ENCODE measurements at regions not wholly inside any gene's neighbourhood (a gene's known extent, or its start where the extent isn't known, plus 50 kb on each side); places are given as distances from the start of the nearest gene placed in this dataset.
"Not testable (repeated sequence)": the region's sequence is repeated elsewhere in the genome, so short reads cannot be mapped to it uniquely, and the experiment has no call there.

- no peak for TF ChIP-seq CTCF (IDR thresholded peaks at IDR 0.05)
- no peaks in the 10 kb centered on the region for H3K4me1 Mint-ChIP-seq
- no peak for ATAC-seq (ENCODE audit: low read depth)
These were observed 247.2 kb upstream of the CTBP2 start for GRCh38 chr10:125407557-125407956.

DNA sequence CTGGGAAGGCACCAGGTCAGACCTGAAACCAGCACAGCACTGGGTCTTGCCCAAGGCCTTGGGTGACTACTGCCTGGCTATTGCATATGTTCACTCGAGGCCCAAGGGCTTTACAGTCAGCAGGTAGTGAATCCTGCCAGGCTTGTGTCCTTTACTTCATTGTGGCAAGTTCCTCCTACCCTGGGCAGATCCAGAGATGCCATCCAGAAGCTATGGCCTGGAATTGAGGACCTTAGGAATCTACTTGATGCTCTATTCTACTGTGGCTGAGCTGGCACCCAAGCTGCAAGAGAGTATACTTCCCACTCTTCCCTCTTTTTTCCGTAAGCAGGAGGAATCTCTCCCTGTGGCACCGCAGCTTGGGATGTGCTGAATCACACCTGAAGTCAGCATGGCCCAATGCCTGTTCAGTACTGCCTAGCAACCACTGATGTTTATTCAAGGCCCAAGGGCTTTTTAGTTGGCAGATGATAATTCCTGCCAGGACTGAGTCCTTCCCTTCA is 246.7 kb upstream of the CTBP2 start:
- DNase-seq = no peak
- H3K27ac Mint-ChIP-seq = no peak overlapping the region
- ChIA-PET CTCF (no interaction called here), POLR2A (no interaction called here)
- H3K27me3 Mint-ChIP-seq = no peaks in the 10 kb centered on the region
- H3K4me1 Mint-ChIP-seq = no peaks in the 10 kb centered on the region
- intact Hi-C loops (cut with micrococcal nuclease) = no loop called here
- TF ChIP-seq CTCF (IDR thresholded peaks at IDR 0.05) = no peak
- no peak for ATAC-seq (ENCODE audit: low read depth)
- no peak overlapping the region for H3K4me3 Mint-ChIP-seq
- no peaks in the 10 kb centered on the region for H3K36me3 Mint-ChIP-seq (ENCODE audit: low read depth)
- peaks cover 11% of the 10 kb centered on the region for H3K9me3 Mint-ChIP-seq

More at GRCh38 chr10:125407557-125407956, 247.2 kb upstream of the CTBP2 start:
- Mint-ChIP-seq H3K4me3 (no peak overlapping the region), H3K36me3 (ENCODE audit: low read depth) (no peaks in the 10 kb centered on the region), H3K9me3 (peaks cover 11% of the 10 kb centered on the region), H3K27me3 (no peaks in the 10 kb centered on the region), H3K27ac (no peak overlapping the region)
- CTCF ChIA-PET = no interaction called here
- DNase-seq = no peak
- POLR2A ChIA-PET = no interaction called here
- intact Hi-C loops (cut with micrococcal nuclease) = no loop called here

DNA sequence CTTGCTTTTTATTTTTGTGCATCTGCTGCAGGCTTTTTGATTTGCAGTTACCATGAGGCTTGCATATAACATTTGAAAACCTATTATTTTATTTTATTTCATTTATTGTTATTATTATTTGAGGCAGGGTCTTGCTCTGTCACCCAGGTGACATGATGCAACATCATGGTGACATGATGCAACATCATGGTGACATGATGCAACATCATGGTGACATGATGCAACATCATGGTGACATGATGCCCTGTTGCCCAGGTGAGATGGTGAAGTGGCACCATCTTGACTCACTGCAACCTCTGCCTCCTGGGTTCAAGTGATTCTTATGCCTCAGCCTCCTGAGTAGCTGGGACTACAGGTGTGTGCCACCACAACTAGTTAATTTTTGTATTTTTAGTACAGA is 244.5 kb upstream of the CTBP2 start:
- POLR2A ChIA-PET; DNase-seq; H3K27me3 Mint-ChIP-seq; H3K36me3 Mint-ChIP-seq (ENCODE audit: low read depth); H3K4me3 Mint-ChIP-seq; intact Hi-C loops (cut with micrococcal nuclease); H3K4me1 Mint-ChIP-seq; ATAC-seq (ENCODE audit: low read depth); H3K27ac Mint-ChIP-seq; CTCF ChIA-PET: not testable (repeated sequence)
- peaks cover 11% of the 10 kb centered on the region for H3K9me3 Mint-ChIP-seq

DNA sequence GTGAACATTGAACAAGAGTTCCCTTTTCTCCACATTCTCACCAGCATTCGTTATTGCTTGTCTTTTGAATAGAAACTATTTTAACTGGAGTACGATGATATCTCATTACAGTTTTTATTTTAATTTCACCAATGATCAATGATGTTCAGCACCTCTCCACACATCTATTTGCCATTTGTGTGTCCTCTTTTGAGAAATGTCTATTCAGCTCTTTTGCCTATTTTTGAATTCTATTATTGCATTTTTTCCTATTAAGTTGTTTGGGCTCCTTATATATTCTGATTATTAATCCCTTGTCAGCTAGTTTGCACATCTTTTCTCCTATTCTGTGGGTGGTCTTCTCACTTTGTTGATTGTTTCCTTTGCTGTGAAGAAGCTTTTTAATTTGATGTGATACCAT is 241.1 kb upstream of the CTBP2 start:
- no peaks in the 10 kb centered on the region for H3K36me3 Mint-ChIP-seq (ENCODE audit: low read depth)
- ChIA-PET CTCF (no interaction called here), POLR2A (no interaction called here)
- DNase-seq (no peak), ATAC-seq (ENCODE audit: low read depth) (no peak)
- H3K4me1 Mint-ChIP-seq = no peaks in the 10 kb centered on the region
- H3K9me3 Mint-ChIP-seq = peaks cover 10% of the 10 kb centered on the region
- intact Hi-C loops (cut with micrococcal nuclease) = no loop called here
- H3K27me3 Mint-ChIP-seq = peaks cover 6% of the 10 kb centered on the region
- no peak for TF ChIP-seq CTCF (IDR thresholded peaks at IDR 0.05)
- H3K27ac Mint-ChIP-seq = no peak overlapping the region
- H3K4me3 Mint-ChIP-seq = no peak overlapping the region

- ChIA-PET POLR2A (no interaction called here), CTCF (no interaction called here)
- H3K27ac Mint-ChIP-seq = no peak overlapping the region
- intact Hi-C loops (cut with micrococcal nuclease) = no loop called here
- H3K4me1 Mint-ChIP-seq = no peaks in the 10 kb centered on the region
- no peaks in the 10 kb centered on the region for H3K36me3 Mint-ChIP-seq (ENCODE audit: low read depth)
- peaks cover 7% of the 10 kb centered on the region for H3K9me3 Mint-ChIP-seq
- H3K27me3 Mint-ChIP-seq = peaks cover 6% of the 10 kb centered on the region
- DNase-seq (no peak), ATAC-seq (ENCODE audit: low read depth) (no peak)
- H3K4me3 Mint-ChIP-seq = no peak overlapping the region
- no peak for TF ChIP-seq CTCF (IDR thresholded peaks at IDR 0.05)
These were observed 238.9 kb upstream of the CTBP2 start for GRCh38 chr10:125399289-125399688.

DNA sequence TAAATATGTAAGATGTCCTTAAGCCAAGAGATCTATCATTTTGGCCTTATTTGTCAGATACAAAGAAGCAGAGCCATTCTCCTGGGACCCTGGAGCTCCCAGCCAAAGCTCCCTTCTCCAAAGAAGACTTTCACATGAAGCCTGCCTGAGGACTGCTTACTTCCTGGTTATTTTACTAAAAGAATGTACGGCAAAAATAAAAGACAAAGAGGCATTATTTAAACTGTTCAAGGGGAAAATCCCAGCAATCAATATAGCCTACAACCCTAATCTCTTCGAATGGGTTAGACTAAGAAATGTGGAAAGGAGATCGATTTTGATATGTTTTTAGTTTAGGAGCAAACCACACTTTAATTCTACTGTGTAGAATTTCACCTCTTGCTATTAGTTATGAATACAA is 237.9 kb upstream of the CTBP2 start:
- CTCF ChIA-PET = no interaction called here
- TF ChIP-seq CTCF (IDR thresholded peaks at IDR 0.05) = no peak
- Mint-ChIP-seq H3K36me3 (ENCODE audit: low read depth) (no peaks in the 10 kb centered on the region), H3K4me3 (no peak overlapping the region), H3K4me1 (no peaks in the 10 kb centered on the region), H3K9me3 (peaks cover 4% of the 10 kb centered on the region), H3K27me3 (peaks cover 6% of the 10 kb centered on the region), H3K27ac (no peak overlapping the region)
- no peak for DNase-seq
- ATAC-seq (ENCODE audit: low read depth) = no peak
- intact Hi-C loops (cut with micrococcal nuclease) = no loop called here
- POLR2A ChIA-PET = no interaction called here
